H1 (cell line): ENCODE measurements at regions not wholly inside any gene's neighbourhood (a gene's known extent, or its start where the extent isn't known, plus 50 kb on each side); places are given as distances from the start of the nearest gene placed in this dataset.

Experiments
- CTCF ChIA-PET: fragments of 300-600 bp; sonication (Branson Sonifier 250); formaldehyde crosslinking; loops from one replicate; lab custom pipeline; 2021; ENCODE audit not compliant: partially characterized antibody; lab: Charles Lee
- POLR2A ChIA-PET: fragments of 300-600 bp; sonication (Branson Sonifier 250); formaldehyde crosslinking; loops from one replicate; lab custom pipeline; 2021; ENCODE audit warnings: inconsistent platforms; ENCODE audit not compliant: partially characterized antibody; lab: Charles Lee
- DNase-seq, 2 experiments: peaks; one replicate each; pipeline versions ENCODE4 v3.0.0 to v3.0.0-alpha.2; 2010 to 2022; ENCODE audit warnings: low spot score in 2 of 2, low read depth in 1 of 2, mixed read lengths in 1 of 2
- FAIRE-seq: peaks from 2 replicates; lab custom pipeline; 2011; peaks lifted over from hg19 to GRCh38; lab: Jason Lieb, UNC
- H2AFZ ChIP-seq: 2 replicates; pipeline ENCODE4 v1.8.1; 2012; ENCODE audit warnings: low read length, inconsistent platforms
- H2AK5ac ChIP-seq: 2 replicates; pipeline ENCODE4 v1.6.1; 2013; ENCODE audit warnings: low read depth, low read length
- H2BK120ac ChIP-seq: replicated peaks from 2 replicates; pipeline ENCODE3; 2013; ENCODE audit warnings: low read depth, low read length, inconsistent platforms
- H2BK12ac ChIP-seq: 2 replicates; pipeline ENCODE4 v1.6.1; 2013; ENCODE audit warnings: low read depth, low read length
- H2BK15ac ChIP-seq: 2 replicates; pipeline ENCODE4 v1.6.1; 2013; ENCODE audit warnings: low read length
- H2BK20ac ChIP-seq: 2 replicates; pipeline ENCODE4 v1.6.1; 2013; ENCODE audit warnings: low read length
- H2BK5ac ChIP-seq: 2 replicates; pipeline ENCODE4 v1.6.1; 2013; ENCODE audit warnings: low read depth, low read length
- H3K14ac ChIP-seq: 2 replicates; pipeline ENCODE4 v1.6.1; 2013; ENCODE audit warnings: inconsistent platforms; ENCODE audit not compliant: insufficient read length
- H3K18ac ChIP-seq: 2 replicates; pipeline ENCODE4 v1.6.1; 2013; ENCODE audit warnings: low read length; ENCODE audit errors: extremely low read depth
- H3K23ac ChIP-seq: 2 replicates; pipeline ENCODE4 v1.6.1; 2013; ENCODE audit warnings: inconsistent platforms; ENCODE audit not compliant: insufficient read length
- H3K23me2 ChIP-seq: 2 replicates; pipeline ENCODE4 v1.6.1; 2013; ENCODE audit warnings: low read depth, low read length
- H3K27ac ChIP-seq: 2 replicates; pipeline ENCODE4 v1.6.1; 2011; ENCODE audit warnings: low read depth, low read length, inconsistent platforms
- H3K27me3 ChIP-seq, 4 experiments: replicated peaks in 1 of 4; 1 replicate in 1 of 4; 2 replicates in 3 of 4; pipeline versions ENCODE4 v1.6.1 to v1.8.1; 2011 to 2013; ENCODE audit warnings: low read length in 3 of 4, mild to moderate bottlenecking in 3 of 4, inconsistent platforms in 2 of 4, mixed read lengths in 2 of 4, moderate library complexity in 1 of 4; ENCODE audit not compliant: control insufficient read depth in 3 of 4, insufficient read depth in 3 of 4; ENCODE audit errors: extremely low read depth in 1 of 4
- H3K36me3 ChIP-seq, 4 experiments: 2 replicates each; pipeline versions ENCODE4 v1.6.1 to v1.8.1; 2011 to 2013; ENCODE audit warnings: mild to moderate bottlenecking in 4 of 4, low read length in 3 of 4, moderate library complexity in 2 of 4, control low read depth in 1 of 4, inconsistent platforms in 1 of 4; ENCODE audit not compliant: insufficient read depth in 4 of 4, control insufficient read depth in 2 of 4
- H3K4ac ChIP-seq: replicated peaks from 2 replicates; pipeline ENCODE3; 2013; ENCODE audit warnings: low read length, low read depth, mixed read lengths, inconsistent platforms; ENCODE audit not compliant: insufficient read length
- H3K4me1 ChIP-seq, 4 experiments: replicated peaks in 1 of 4; 1 replicate in 1 of 4; 2 replicates in 3 of 4; pipeline versions ENCODE4 v1.6.1 to v1.8.1; 2011 to 2013; ENCODE audit warnings: low read length in 3 of 4, inconsistent platforms in 2 of 4, mixed read lengths in 1 of 4; ENCODE audit not compliant: insufficient read depth in 4 of 4, control insufficient read depth in 3 of 4
- H3K4me2 ChIP-seq, 2 experiments: 2 replicates each; pipeline versions ENCODE4 v1.6.1 to v1.8.1; 2011 to 2013; ENCODE audit warnings: low read depth in 2 of 2, low read length in 2 of 2, control low read depth in 1 of 2, inconsistent platforms in 1 of 2, mild to moderate bottlenecking in 1 of 2; ENCODE audit not compliant: insufficient read depth in 1 of 2
- H3K4me3 ChIP-seq, 4 experiments: fragments of 200-600, 300-600 bp in 1 of 4; sonication (generic), shearing (Covaris generic), sonication (Bioruptor Twin) in 1 of 4; 2 replicates each; pipeline versions ENCODE4 v1.5.1 to v1.8.1; 2011 to 2016; ENCODE audit warnings: low read length in 4 of 4, low read depth in 3 of 4, control low read depth in 2 of 4, inconsistent platforms in 2 of 4, mild to moderate bottlenecking in 2 of 4, mixed read lengths in 1 of 4, moderate library complexity in 1 of 4; ENCODE audit not compliant: insufficient read depth in 2 of 4; ENCODE audit errors: extremely low read depth in 1 of 4
- H3K56ac ChIP-seq: replicated peaks from 2 replicates; pipeline ENCODE3; 2013; ENCODE audit warnings: low read depth, mild to moderate bottlenecking, mixed read lengths, low read length, inconsistent platforms; ENCODE audit not compliant: insufficient read length
- H3K79me1 ChIP-seq: 2 replicates; pipeline ENCODE4 v1.6.1; 2013; ENCODE audit warnings: low read depth, low read length, control low read depth
- H3K79me2 ChIP-seq, 2 experiments: 2 replicates each; pipeline versions ENCODE4 v1.6.1 to v1.8.1; 2012 to 2013; ENCODE audit warnings: low read length in 2 of 2, mild to moderate bottlenecking in 2 of 2, inconsistent platforms in 1 of 2; ENCODE audit not compliant: insufficient read depth in 2 of 2, control insufficient read depth in 1 of 2
- H3K9ac ChIP-seq, 4 experiments: replicated peaks in 1 of 4; 1 replicate in 1 of 4; 2 replicates in 3 of 4; pipeline versions ENCODE4 v1.6.1 to v1.8.1; 2011 to 2013; ENCODE audit warnings: low read depth in 3 of 4, low read length in 3 of 4, control low read depth in 2 of 4, mild to moderate bottlenecking in 2 of 4, moderate library complexity in 2 of 4, inconsistent platforms in 1 of 4; ENCODE audit errors: extremely low read depth in 1 of 4
- H3K9me3 ChIP-seq, 2 experiments: 2 replicates each; pipeline versions ENCODE4 v1.6.1 to v1.8.1; 2012 to 2013; ENCODE audit warnings: mild to moderate bottlenecking in 2 of 2, moderate library complexity in 2 of 2, control low read depth in 1 of 2, inconsistent platforms in 1 of 2, low read depth in 1 of 2, low read length in 1 of 2, mixed read lengths in 1 of 2; ENCODE audit not compliant: insufficient read depth in 2 of 2
- H4K20me1 ChIP-seq, 2 experiments: replicated peaks in 1 of 2; 2 replicates each; pipeline versions ENCODE3 to v1.8.1; 2011 to 2013; ENCODE audit warnings: inconsistent platforms in 2 of 2, low read length in 2 of 2, mild to moderate bottlenecking in 1 of 2; ENCODE audit not compliant: insufficient read depth in 2 of 2, control insufficient read depth in 1 of 2
- H4K5ac ChIP-seq: 2 replicates; pipeline ENCODE4 v1.6.1; 2013; ENCODE audit warnings: low read length, low read depth, mixed read lengths, inconsistent platforms; ENCODE audit not compliant: insufficient read length
- H4K8ac ChIP-seq: 2 replicates; pipeline ENCODE4 v1.8.0; 2013; ENCODE audit warnings: mild to moderate bottlenecking, moderate library complexity, low read length, inconsistent platforms; ENCODE audit not compliant: insufficient read depth; ENCODE audit errors: extremely low read depth
- H4K91ac ChIP-seq: replicated peaks from 2 replicates; pipeline ENCODE3; 2013; ENCODE audit warnings: low read length, mixed read lengths, inconsistent platforms; ENCODE audit not compliant: insufficient read length
- CBX8 ChIP-seq: fragments of 300-800, 300-1000 bp; sonication (generic); IDR thresholded peaks from 2 replicates; pipeline ENCODE4 v1.7.1; 2016; ENCODE audit warnings: low read depth, low read length, borderline replicate concordance
- CEBPB ChIP-seq: IDR thresholded peaks from 2 replicates; pipeline ENCODE4 v1.6.1; 2012; ENCODE audit warnings: low read depth, low read length
- CHD2 ChIP-seq: IDR thresholded peaks from 2 replicates; pipeline ENCODE4 v1.6.1; 2012; ENCODE audit warnings: low read length, improper control_type of control experiment
- GABPA ChIP-seq: IDR thresholded peaks from 2 replicates; pipeline ENCODE4 v1.6.1; 2011; ENCODE audit warnings: mild to moderate bottlenecking, low read length, moderate library complexity, borderline replicate concordance; ENCODE audit not compliant: insufficient read depth
- NRF1 ChIP-seq: IDR thresholded peaks from 2 replicates; pipeline ENCODE4 v1.6.1; 2011; ENCODE audit warnings: mild to moderate bottlenecking, low read depth, low read length, improper control_type of control experiment
- POU5F1 ChIP-seq: IDR thresholded peaks from 2 replicates; pipeline ENCODE4 v1.6.1; 2011; ENCODE audit warnings: low read depth, mild to moderate bottlenecking, low read length, moderate library complexity
- SIRT6 ChIP-seq: IDR thresholded peaks from one replicate; pipeline ENCODE4 v1.7.1; 2012; ENCODE audit warnings: low read length, inconsistent platforms
- TAF7 ChIP-seq: optimal IDR thresholded peaks from 2 replicates; pipeline ENCODE3; 2011; ENCODE audit warnings: low read depth, mild to moderate bottlenecking, inconsistent platforms, low read length, moderate library complexity, borderline replicate concordance
- TCF12 ChIP-seq: IDR thresholded peaks from 2 replicates; pipeline ENCODE4 v1.6.1; 2011; ENCODE audit warnings: low read depth, mild to moderate bottlenecking, low read length
- WGBS, 2 experiments: shearing (Covaris generic) in 1 of 2; methylation state at CpG; one replicate each; pipeline versions ENCODE4 v1.1.6 to v1.1.7; 2013 to 2015; ENCODE audit warnings: low lambda C conversion rate in 2 of 2, mixed read lengths in 2 of 2, inconsistent platforms in 1 of 2, low coverage in 1 of 2, missing lambda C conversion rate in 1 of 2; ENCODE audit not compliant: insufficient replicate concordance in 2 of 2, insufficient coverage in 1 of 2, insufficient read length in 1 of 2; ENCODE audit errors: extremely low coverage in 1 of 2, missing lambda C conversion rate in 1 of 2; 5-methylcytosine and 5-hydroxymethylcytosine counted together
- TF ChIP-seq, protein P1 (sequence below): IDR thresholded peaks from 2 replicates; pipeline ENCODE4 v1.6.1; 2011; ENCODE audit warnings: low read length, improper control_type of control experiment

DNA sequence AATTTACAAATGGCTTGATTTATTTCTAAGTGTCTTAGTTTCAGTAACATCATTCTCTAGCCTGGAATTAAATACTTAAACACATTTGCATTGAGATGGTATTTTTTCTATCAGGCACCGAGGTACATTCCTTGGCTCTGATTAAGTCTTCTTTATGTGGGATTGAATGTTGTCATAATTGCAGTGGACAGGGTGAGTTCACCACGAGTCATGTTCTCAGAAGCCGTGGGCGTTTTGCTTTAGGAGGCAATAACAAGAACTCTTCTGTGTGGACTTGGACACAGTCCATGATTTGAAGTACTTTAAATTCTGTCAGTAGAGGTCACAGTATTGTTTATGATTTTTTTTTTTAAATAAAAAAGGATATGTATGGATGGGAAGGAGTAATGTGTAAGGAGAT, 57.1 kb upstream of the EFHC2 start:
- no peaks in the 10 kb centered on the region for H3K79me1 ChIP-seq
- DNase-seq (no peak), FAIRE-seq (no peak)
- H3K9ac ChIP-seq, result no peak overlapping the region
- H2AK5ac ChIP-seq, result no peak overlapping the region
- H2BK20ac ChIP-seq, result no peak overlapping the region
- no peaks in the 10 kb centered on the region for H3K23me2 ChIP-seq
- no peak overlapping the region for H2BK15ac ChIP-seq
- H3K4me2 ChIP-seq, result no peak overlapping the region
- no peaks in the 10 kb centered on the region for H3K36me3 ChIP-seq
- no peak overlapping the region for H2BK12ac ChIP-seq
- H2BK5ac ChIP-seq, result no peak overlapping the region
- no peak overlapping the region for H3K23ac ChIP-seq
- no peak overlapping the region for H4K91ac ChIP-seq
- H3K27ac ChIP-seq, result no peak overlapping the region
- no peaks in the 10 kb centered on the region for H3K9me3 ChIP-seq
- H2BK120ac ChIP-seq, result no peak overlapping the region
- TF ChIP-seq TCF12 (no peak), CHD2 (no peak), TAF7 (no peak), CEBPB (no peak), CBX8 (no peak), SIRT6 (no peak), GABPA (no peak), NRF1 (no peak), POU5F1 (no peak)
- TF ChIP-seq, protein P1, sequence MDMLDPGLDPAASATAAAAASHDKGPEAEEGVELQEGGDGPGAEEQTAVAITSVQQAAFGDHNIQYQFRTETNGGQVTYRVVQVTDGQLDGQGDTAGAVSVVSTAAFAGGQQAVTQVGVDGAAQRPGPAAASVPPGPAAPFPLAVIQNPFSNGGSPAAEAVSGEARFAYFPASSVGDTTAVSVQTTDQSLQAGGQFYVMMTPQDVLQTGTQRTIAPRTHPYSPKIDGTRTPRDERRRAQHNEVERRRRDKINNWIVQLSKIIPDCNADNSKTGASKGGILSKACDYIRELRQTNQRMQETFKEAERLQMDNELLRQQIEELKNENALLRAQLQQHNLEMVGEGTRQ, result no peak
- H3K56ac ChIP-seq, result no peak overlapping the region
- H3K14ac ChIP-seq, result no peak overlapping the region
- no peaks in the 10 kb centered on the region for H4K20me1 ChIP-seq
- H3K4ac ChIP-seq, result no peak overlapping the region
- H2AFZ ChIP-seq, result no peak overlapping the region
- 98% methylated on average over 4 of the region's 4 CpGs; no CpG with 5 or more reads in 1 of the 2 experiments for WGBS, 2 experiments
- no peaks in the 10 kb centered on the region for H3K4me1 ChIP-seq
- H4K5ac ChIP-seq, result no peak overlapping the region
- no peaks in the 10 kb centered on the region for H3K79me2 ChIP-seq
- H4K8ac ChIP-seq, result no peak overlapping the region
- CTCF ChIA-PET, result no interaction called here
- no peak overlapping the region for H3K18ac ChIP-seq
- no peaks in the 10 kb centered on the region for H3K27me3 ChIP-seq
- POLR2A ChIA-PET, result no interaction called here
- H3K4me3 ChIP-seq, result no peak overlapping the region
